Fibroblast of lung (primary cell): ENCODE measurements at regions not wholly inside any gene's neighbourhood (a gene's known extent, or its start where the extent isn't known, plus 50 kb on each side); places are given as distances from the start of the nearest gene placed in this dataset.
"Not testable (repeated sequence)": the region's sequence is repeated elsewhere in the genome, so short reads cannot be mapped to it uniquely, and the experiment has no call there.

ENCODE experiments used
- DNase-seq, 2 donors: peaks; one replicate each; pipeline versions ENCODE4 v3.0.0 to v3.0.0-alpha.2; 2010; ENCODE audit warnings: low read depth in 2 of 2
- H2AFZ ChIP-seq: 2 replicates; pipeline ENCODE4 v1.5.1; 2012; ENCODE audit warnings: low read length, control low read depth, inconsistent platforms
- H3K27ac ChIP-seq: 2 replicates; pipeline ENCODE4 v1.5.1; 2011; ENCODE audit warnings: low read length, control low read depth; ENCODE audit not compliant: insufficient read depth
- H3K27me3 ChIP-seq: 2 replicates; pipeline ENCODE4 v1.5.1; 2011; ENCODE audit warnings: mild to moderate bottlenecking, low read length; ENCODE audit not compliant: control insufficient read depth, insufficient read depth
- H3K36me3 ChIP-seq: 2 replicates; pipeline ENCODE4 v1.5.1; 2011; ENCODE audit warnings: low read length; ENCODE audit not compliant: control insufficient read depth, insufficient read depth
- H3K4me1 ChIP-seq: 2 replicates; pipeline ENCODE4 v1.5.1; 2011; ENCODE audit warnings: low read length; ENCODE audit not compliant: control insufficient read depth, insufficient read depth; ENCODE audit errors: extremely low read depth
- H3K4me2 ChIP-seq: 2 replicates; pipeline ENCODE4 v1.5.1; 2011; ENCODE audit warnings: low read length, control low read depth; ENCODE audit not compliant: insufficient read depth; ENCODE audit errors: extremely low read depth
- H3K4me3 ChIP-seq, 4 experiments: fragments of 200-600 bp in 1 of 4; sonication (generic) in 1 of 4; replicated peaks in 1 of 4; 2 replicates each; pipeline ENCODE4 v1.5.1; 2011 to 2016; ENCODE audit warnings: low read length in 4 of 4, low read depth in 3 of 4, mild to moderate bottlenecking in 3 of 4, control low read depth in 2 of 4, inconsistent platforms in 1 of 4, mixed read lengths in 1 of 4; ENCODE audit not compliant: insufficient read depth in 1 of 4; ENCODE audit errors: control extremely low read depth in 1 of 4
- H3K79me2 ChIP-seq: 2 replicates; pipeline ENCODE4 v1.5.1; 2012; ENCODE audit warnings: mild to moderate bottlenecking, low read length, inconsistent platforms; ENCODE audit not compliant: control insufficient read depth, insufficient read depth
- H3K9ac ChIP-seq: 2 replicates; pipeline ENCODE4 v1.5.1; 2011; ENCODE audit warnings: mild to moderate bottlenecking, low read length, control low read depth; ENCODE audit not compliant: insufficient read depth
- H3K9me3 ChIP-seq: 2 replicates; pipeline ENCODE4 v1.5.1; 2012; ENCODE audit warnings: low read depth, low read length; ENCODE audit not compliant: control insufficient read depth, insufficient read depth
- H4K20me1 ChIP-seq: 2 replicates; pipeline ENCODE4 v1.5.1; 2011; ENCODE audit warnings: low read length; ENCODE audit not compliant: control insufficient read depth, insufficient read depth; ENCODE audit errors: extremely low read depth
- CTCF ChIP-seq, 2 donors: IDR thresholded peaks in 1 of 2; conservative IDR thresholded peaks in 1 of 2; 1 replicate in 1 of 2; 2 replicates in 1 of 2; pipeline ENCODE4 v1.5.1; 2011 to 2012; ENCODE audit warnings: low read length in 2 of 2, control low read depth in 1 of 2, inconsistent platforms in 1 of 2, low read depth in 1 of 2, mild to moderate bottlenecking in 1 of 2
- EZH2 ChIP-seq: IDR thresholded peaks from 2 replicates; pipeline ENCODE4 v1.5.1; 2012; ENCODE audit warnings: low read length, control low read depth, mild to moderate bottlenecking; ENCODE audit errors: missing control alignments

- H3K27ac ChIP-seq = no peak overlapping the region
- no peak overlapping the region for H2AFZ ChIP-seq
- no peak overlapping the region for H3K9ac ChIP-seq
- no peaks in the 10 kb centered on the region for H4K20me1 ChIP-seq
- H3K36me3 ChIP-seq = no peaks in the 10 kb centered on the region
- H3K79me2 ChIP-seq = no peaks in the 10 kb centered on the region
- TF ChIP-seq EZH2 (no peak), CTCF (conservative IDR thresholded peaks at IDR 0.05 in 1 of 2, IDR thresholded peaks at IDR 0.05 in 1 of 2; ENCODE audit: low read depth in 1 of 2, low read length in 2 of 2) (no peak)
- H3K9me3 ChIP-seq = no peaks in the 10 kb centered on the region
- H3K4me3 ChIP-seq = no peak overlapping the region
- peaks cover 10% of the 10 kb centered on the region for H3K4me1 ChIP-seq
- H3K4me2 ChIP-seq = no peak overlapping the region
- H3K27me3 ChIP-seq = no peaks in the 10 kb centered on the region
- DNase-seq = no peak
Observed at GRCh38 chr4:26208237-26208994, 112.4 kb upstream of the RBPJ start.

GRCh38 chr4:26209378-26209777, 111.4 kb upstream of the RBPJ start:
- H3K4me3 ChIP-seq, H3K9me3 ChIP-seq, H3K79me2 ChIP-seq, DNase-seq, H2AFZ ChIP-seq, H4K20me1 ChIP-seq, H3K9ac ChIP-seq, H3K36me3 ChIP-seq, H3K4me2 ChIP-seq, H3K27me3 ChIP-seq, H3K27ac ChIP-seq: not testable (repeated sequence)
- peaks cover 10% of the 10 kb centered on the region for H3K4me1 ChIP-seq

- Histone ChIP-seq H3K4me3 (no peak overlapping the region), H3K4me1 (peaks cover 2% of the 10 kb centered on the region), H3K36me3 (no peaks in the 10 kb centered on the region), H3K9me3 (no peaks in the 10 kb centered on the region), H3K79me2 (no peaks in the 10 kb centered on the region), H4K20me1 (no peaks in the 10 kb centered on the region), H3K4me2 (no peak overlapping the region), H2AFZ (no peak overlapping the region), H3K27me3 (no peaks in the 10 kb centered on the region), H3K27ac (no peak overlapping the region), H3K9ac (no peak overlapping the region)
- DNase-seq = no peak
- TF ChIP-seq CTCF (conservative IDR thresholded peaks at IDR 0.05 in 1 of 2, IDR thresholded peaks at IDR 0.05 in 1 of 2; ENCODE audit: low read depth in 1 of 2, low read length in 2 of 2) (no peak), EZH2 (no peak)
Observed at GRCh38 chr4:26212528-26212927, 108.3 kb upstream of the RBPJ start.
